ENCODE measurements at regions not wholly inside any gene's neighbourhood (a gene's known extent, or its start where the extent isn't known, plus 50 kb on each side); places are given as distances from the start of the nearest gene placed in this dataset.

- TF ChIP-seq CTCF (IDR thresholded peaks at IDR 0.05 in 4 of 5, conservative IDR thresholded peaks at IDR 0.05 in 1 of 5) = no peak
- no peak for TF ChIP-seq POLR2A (IDR thresholded peaks at IDR 0.05)
Measured at GRCh38 chr5:56732121-56732520, 83.2 kb upstream of the MAP3K1 start.

Data from gastrocnemius medialis (tissue), 4 donors.